ENCODE measurements at regions not wholly inside any gene's neighbourhood (a gene's known extent, or its start where the extent isn't known, plus 50 kb on each side); places are given as distances from the start of the nearest gene placed in this dataset.

- Histone ChIP-seq H3K4ac (ENCODE audit: low read depth, low read length) (no peak overlapping the region), H3K23ac (ENCODE audit: low read length) (no peak overlapping the region), H3K4me3 (ENCODE audit: low read depth, low read length) (no peak overlapping the region), H2AK5ac (ENCODE audit: low read length) (no peak overlapping the region), H3K27ac (ENCODE audit: low read depth, low read length) (no peak overlapping the region), H2BK5ac (ENCODE audit: low read depth, low read length, poor library complexity) (no peak overlapping the region), H3K14ac (ENCODE audit: low read length) (no peak overlapping the region), H3K18ac (ENCODE audit: low read length) (no peak overlapping the region), H3K36me3 (ENCODE audit: control insufficient read depth in 1 of 2, insufficient read depth in 2 of 2, low read length in 2 of 2) (no peaks in the 10 kb centered on the region), H2AFZ (ENCODE audit: insufficient read depth, low read length, poor library complexity) (no peak overlapping the region), H3K9ac (ENCODE audit: low read length) (no peak overlapping the region), H3K9me3 (ENCODE audit: insufficient read depth, low read depth, low read length) (no peaks in the 10 kb centered on the region), H2BK12ac (ENCODE audit: low read length) (no peak overlapping the region), H4K12ac (ENCODE audit: low read depth, low read length) (no peak overlapping the region), H3K27me3 (ENCODE audit: insufficient read depth, low read length) (no peaks in the 10 kb centered on the region), H3K79me1 (ENCODE audit: low read length) (no peaks in the 10 kb centered on the region), H3K4me1 (ENCODE audit: control insufficient read depth in 1 of 2, insufficient read depth in 2 of 2, low read length in 2 of 2) (no peaks in the 10 kb centered on the region), H4K8ac (ENCODE audit: low read depth, low read length) (no peak overlapping the region), H3K4me2 (ENCODE audit: low read length) (no peak overlapping the region), H2BK120ac (ENCODE audit: insufficient read depth, low read length, poor library complexity) (no peak overlapping the region), H3K79me2 (ENCODE audit: control insufficient read depth, insufficient read depth, low read length, poor library complexity) (no peaks in the 10 kb centered on the region), H4K91ac (ENCODE audit: low read depth, low read length) (no peak overlapping the region)
- DNase-seq = no peak
- no CpG with 5 or more reads among the region's 5 CpGs for WGBS (ENCODE audit: extremely low coverage, insufficient coverage, insufficient read length)
Observed at GRCh38 chr21:27740084-27740483, 773.2 kb upstream of the ADAMTS5 start.

GRCh38 chr21:27739187-27739586 lies 772.3 kb upstream of the ADAMTS5 start:
- Histone ChIP-seq H3K4me2 (ENCODE audit: low read length) (no peak overlapping the region), H2AK5ac (ENCODE audit: low read length) (no peak overlapping the region), H2BK120ac (ENCODE audit: insufficient read depth, low read length, poor library complexity) (no peak overlapping the region), H2BK12ac (ENCODE audit: low read length) (no peak overlapping the region), H2AFZ (ENCODE audit: insufficient read depth, low read length, poor library complexity) (no peak overlapping the region), H3K27ac (ENCODE audit: low read depth, low read length) (no peak overlapping the region), H3K18ac (ENCODE audit: low read length) (no peak overlapping the region), H3K4ac (ENCODE audit: low read depth, low read length) (no peak overlapping the region), H4K12ac (ENCODE audit: low read depth, low read length) (no peak overlapping the region), H3K36me3 (ENCODE audit: control insufficient read depth in 1 of 2, insufficient read depth in 2 of 2, low read length in 2 of 2) (no peaks in the 10 kb centered on the region), H3K4me1 (ENCODE audit: control insufficient read depth in 1 of 2, insufficient read depth in 2 of 2, low read length in 2 of 2) (no peaks in the 10 kb centered on the region), H4K91ac (ENCODE audit: low read depth, low read length) (no peak overlapping the region), H3K9me3 (ENCODE audit: insufficient read depth, low read depth, low read length) (no peaks in the 10 kb centered on the region), H3K23ac (ENCODE audit: low read length) (no peak overlapping the region), H4K8ac (ENCODE audit: low read depth, low read length) (no peak overlapping the region), H3K79me2 (ENCODE audit: control insufficient read depth, insufficient read depth, low read length, poor library complexity) (no peaks in the 10 kb centered on the region), H3K9ac (ENCODE audit: low read length) (no peak overlapping the region), H3K4me3 (ENCODE audit: low read depth, low read length) (no peak overlapping the region), H2BK5ac (ENCODE audit: low read depth, low read length, poor library complexity) (no peak overlapping the region), H3K14ac (ENCODE audit: low read length) (no peak overlapping the region), H3K79me1 (ENCODE audit: low read length) (no peaks in the 10 kb centered on the region), H3K27me3 (ENCODE audit: insufficient read depth, low read length) (no peaks in the 10 kb centered on the region)
- WGBS (ENCODE audit: extremely low coverage, insufficient coverage, insufficient read length) = no CpG with 5 or more reads among the region's 1 CpG
- no peak for DNase-seq

GRCh38 chr21:27735699-27736098 lies 768.8 kb upstream of the ADAMTS5 start:
- Histone ChIP-seq H2BK120ac (ENCODE audit: insufficient read depth, low read length, poor library complexity) (no peak overlapping the region), H3K23ac (ENCODE audit: low read length) (no peak overlapping the region), H2BK12ac (ENCODE audit: low read length) (no peak overlapping the region), H4K91ac (ENCODE audit: low read depth, low read length) (no peak overlapping the region), H3K4me3 (ENCODE audit: low read depth, low read length) (no peak overlapping the region), H3K27me3 (ENCODE audit: insufficient read depth, low read length) (no peaks in the 10 kb centered on the region), H3K14ac (ENCODE audit: low read length) (no peak overlapping the region), H2AK5ac (ENCODE audit: low read length) (no peak overlapping the region), H3K4ac (ENCODE audit: low read depth, low read length) (no peak overlapping the region), H3K9ac (ENCODE audit: low read length) (no peak overlapping the region), H3K4me1 (ENCODE audit: control insufficient read depth in 1 of 2, insufficient read depth in 2 of 2, low read length in 2 of 2) (no peaks in the 10 kb centered on the region), H3K27ac (ENCODE audit: low read depth, low read length) (no peak overlapping the region), H3K36me3 (ENCODE audit: control insufficient read depth in 1 of 2, insufficient read depth in 2 of 2, low read length in 2 of 2) (no peaks in the 10 kb centered on the region), H2AFZ (ENCODE audit: insufficient read depth, low read length, poor library complexity) (no peak overlapping the region), H3K18ac (ENCODE audit: low read length) (no peak overlapping the region), H2BK5ac (ENCODE audit: low read depth, low read length, poor library complexity) (no peak overlapping the region), H3K9me3 (ENCODE audit: insufficient read depth, low read depth, low read length) (no peaks in the 10 kb centered on the region), H3K79me1 (ENCODE audit: low read length) (no peaks in the 10 kb centered on the region), H3K79me2 (ENCODE audit: control insufficient read depth, insufficient read depth, low read length, poor library complexity) (no peaks in the 10 kb centered on the region), H4K8ac (ENCODE audit: low read depth, low read length) (no peak overlapping the region), H4K12ac (ENCODE audit: low read depth, low read length) (no peak overlapping the region), H3K4me2 (ENCODE audit: low read length) (no peak overlapping the region)
- no peak for DNase-seq
- WGBS (ENCODE audit: extremely low coverage, insufficient coverage, insufficient read length) = no CpG with 5 or more reads among the region's 3 CpGs

- DNase-seq = peak in 1 of 2 donors; percentile 4
- Histone ChIP-seq H4K12ac (ENCODE audit: low read depth, low read length) (no peak overlapping the region), H3K4me3 (ENCODE audit: low read depth, low read length) (no peak overlapping the region), H3K4me1 (ENCODE audit: control insufficient read depth in 1 of 2, insufficient read depth in 2 of 2, low read length in 2 of 2) (no peaks in the 10 kb centered on the region), H3K36me3 (ENCODE audit: control insufficient read depth in 1 of 2, insufficient read depth in 2 of 2, low read length in 2 of 2) (no peaks in the 10 kb centered on the region), H4K91ac (ENCODE audit: low read depth, low read length) (no peak overlapping the region), H3K79me2 (ENCODE audit: control insufficient read depth, insufficient read depth, low read length, poor library complexity) (no peaks in the 10 kb centered on the region), H3K4ac (ENCODE audit: low read depth, low read length) (no peak overlapping the region), H3K27me3 (ENCODE audit: insufficient read depth, low read length) (no peaks in the 10 kb centered on the region), H2BK120ac (ENCODE audit: insufficient read depth, low read length, poor library complexity) (no peak overlapping the region), H3K23ac (ENCODE audit: low read length) (no peak overlapping the region), H3K4me2 (ENCODE audit: low read length) (no peak overlapping the region), H2AFZ (ENCODE audit: insufficient read depth, low read length, poor library complexity) (no peak overlapping the region), H2BK5ac (ENCODE audit: low read depth, low read length, poor library complexity) (no peak overlapping the region), H3K79me1 (ENCODE audit: low read length) (no peaks in the 10 kb centered on the region), H3K18ac (ENCODE audit: low read length) (no peak overlapping the region), H2BK12ac (ENCODE audit: low read length) (no peak overlapping the region), H3K9ac (ENCODE audit: low read length) (no peak overlapping the region), H2AK5ac (ENCODE audit: low read length) (no peak overlapping the region), H3K27ac (ENCODE audit: low read depth, low read length) (no peak overlapping the region), H3K14ac (ENCODE audit: low read length) (no peak overlapping the region), H3K9me3 (ENCODE audit: insufficient read depth, low read depth, low read length) (no peaks in the 10 kb centered on the region), H4K8ac (ENCODE audit: low read depth, low read length) (no peak overlapping the region)
Observed at GRCh38 chr21:27734146-27734545, 767.3 kb upstream of the ADAMTS5 start.
